ENCODE measurements at regions not wholly inside any gene's neighbourhood (a gene's known extent, or its start where the extent isn't known, plus 50 kb on each side); places are given as distances from the start of the nearest gene placed in this dataset.

DNA sequence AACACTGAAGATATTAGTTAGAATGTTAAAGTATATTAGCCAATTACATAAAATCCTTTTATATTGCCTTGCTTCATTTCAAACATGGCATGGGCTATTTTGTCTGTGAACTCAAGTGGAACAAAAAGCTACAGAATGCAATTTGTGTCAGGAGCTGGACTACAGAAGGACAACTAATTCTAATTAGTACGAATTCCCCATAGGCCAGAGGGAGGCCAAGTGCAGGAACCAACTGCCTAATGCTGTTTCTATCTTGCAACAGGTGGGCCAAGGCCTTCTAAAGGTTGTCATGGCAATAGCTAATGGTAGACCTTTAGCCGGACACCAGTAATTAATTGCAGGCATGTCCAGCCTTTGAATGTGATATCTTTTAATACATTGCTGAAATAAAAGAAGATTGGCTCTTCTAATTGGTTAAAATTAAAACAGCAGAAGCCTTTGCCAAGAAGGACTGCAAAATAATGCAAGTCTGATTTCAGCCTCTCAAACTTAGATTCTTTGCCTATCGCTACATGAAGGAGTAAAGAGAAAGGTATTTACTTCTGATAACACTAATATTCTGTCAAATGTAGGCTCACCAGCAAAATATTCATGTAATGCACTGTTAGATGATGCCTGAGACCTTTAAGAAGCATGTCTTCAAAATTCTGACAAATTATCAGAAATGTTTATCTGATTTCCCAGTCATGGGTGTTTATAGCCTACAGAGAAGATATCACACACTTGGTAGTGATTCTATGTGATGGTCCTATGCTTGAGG is 232.1 kb downstream of the LMO4 start:
- no peak for DNase-seq (ENCODE audit: low read depth)

DNA sequence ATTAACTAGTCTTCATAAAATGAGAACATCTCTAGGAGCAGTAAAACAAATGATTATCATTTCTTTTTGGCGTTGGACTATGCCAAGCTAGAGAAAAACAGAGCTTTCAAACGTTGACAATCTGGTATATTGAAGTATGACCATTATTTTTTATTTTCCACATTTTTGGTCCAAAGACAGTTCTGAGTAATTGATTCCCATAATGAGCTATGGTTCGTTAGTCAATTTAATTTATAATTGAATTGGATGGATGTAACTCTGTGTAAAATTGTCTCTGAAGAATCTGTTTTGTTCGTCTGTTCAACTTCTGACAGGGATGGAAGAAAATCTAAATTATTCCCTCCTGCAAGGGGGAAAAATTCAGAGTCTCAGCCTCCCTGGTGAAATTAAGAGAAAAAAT is 234.5 kb downstream of the LMO4 start:
- DNase-seq (ENCODE audit: low read depth), result no peak

DNA sequence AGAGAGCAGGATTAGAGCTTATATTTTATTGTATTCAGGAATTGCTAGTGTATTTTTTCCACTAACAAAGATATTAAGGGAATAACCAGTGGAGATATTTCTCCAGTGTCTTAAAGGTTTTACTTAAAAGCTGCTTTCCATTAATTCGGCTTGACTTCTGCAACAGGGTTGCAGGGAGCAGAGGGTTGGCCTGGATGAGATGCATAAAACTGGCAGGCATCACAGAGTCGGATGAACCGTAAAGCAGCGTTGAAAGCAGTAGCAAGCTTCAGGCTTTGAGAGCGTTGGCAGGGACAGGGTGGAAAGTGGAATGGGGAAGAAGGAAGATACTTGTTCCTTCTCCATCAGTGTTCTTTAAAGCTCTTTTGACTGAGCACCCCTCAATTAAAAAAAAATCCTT is 237.2 kb downstream of the LMO4 start:
- no peak for DNase-seq (ENCODE audit: low read depth)

DNA sequence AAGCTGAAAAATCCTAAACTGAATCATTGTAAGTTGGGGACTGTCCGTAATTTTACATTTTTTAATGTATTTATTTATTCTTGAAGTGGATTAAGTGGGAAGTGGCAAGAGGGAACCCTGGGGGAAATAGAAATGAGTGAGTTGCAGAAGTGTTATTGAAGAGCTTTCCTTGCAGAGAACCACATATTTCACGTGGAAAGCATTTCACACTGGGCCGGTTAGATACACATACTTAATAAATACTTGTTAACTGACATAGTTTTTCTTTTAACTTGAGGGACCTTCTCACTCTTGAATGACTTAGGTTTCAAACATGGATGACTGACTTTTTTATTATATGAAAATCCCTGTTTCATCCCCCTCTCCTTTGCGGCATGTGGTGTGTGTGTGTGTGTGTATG is 239.3 kb downstream of the LMO4 start:
- DNase-seq (ENCODE audit: low read depth), result no peak

DNA sequence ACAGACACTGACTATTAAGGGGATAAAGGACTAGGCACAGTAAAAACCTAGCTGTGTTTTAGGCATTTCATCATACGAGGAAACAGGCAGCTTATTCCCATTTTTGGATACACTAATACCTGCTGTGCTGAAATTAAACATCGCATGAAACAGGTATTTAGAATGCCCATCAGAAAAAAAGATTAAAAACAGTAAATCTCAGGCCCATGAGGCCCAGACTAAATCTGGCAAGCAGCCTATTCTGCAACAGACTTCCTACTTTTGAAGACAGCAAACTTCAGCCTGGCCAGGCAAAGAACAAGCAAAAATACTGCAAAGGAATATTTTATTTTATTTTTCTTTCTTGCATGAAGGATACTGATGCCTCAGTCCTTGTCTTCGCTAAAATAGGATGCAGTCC is 240.2 kb downstream of the LMO4 start:
- DNase-seq (ENCODE audit: low read depth), result no peak

DNA sequence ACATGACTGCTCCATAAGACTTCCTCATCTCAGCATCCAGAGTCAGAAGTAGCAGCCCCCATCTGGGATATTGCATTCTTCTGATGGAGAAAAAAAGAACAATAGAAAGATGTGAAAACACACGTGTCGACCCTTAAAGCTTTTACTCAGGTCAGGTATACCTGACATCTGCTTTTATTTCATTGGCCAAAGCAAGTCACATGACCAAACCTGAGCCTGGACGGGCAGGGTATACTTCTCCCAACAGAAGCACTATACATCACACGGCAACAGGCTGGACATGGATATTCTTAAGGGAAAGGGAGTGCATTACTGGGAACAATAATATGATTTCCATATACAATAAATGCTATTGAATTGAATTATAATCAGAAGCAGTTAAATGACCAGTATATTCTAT is 243.3 kb downstream of the LMO4 start:
- DNase-seq (ENCODE audit: low read depth), result no peak

DNA sequence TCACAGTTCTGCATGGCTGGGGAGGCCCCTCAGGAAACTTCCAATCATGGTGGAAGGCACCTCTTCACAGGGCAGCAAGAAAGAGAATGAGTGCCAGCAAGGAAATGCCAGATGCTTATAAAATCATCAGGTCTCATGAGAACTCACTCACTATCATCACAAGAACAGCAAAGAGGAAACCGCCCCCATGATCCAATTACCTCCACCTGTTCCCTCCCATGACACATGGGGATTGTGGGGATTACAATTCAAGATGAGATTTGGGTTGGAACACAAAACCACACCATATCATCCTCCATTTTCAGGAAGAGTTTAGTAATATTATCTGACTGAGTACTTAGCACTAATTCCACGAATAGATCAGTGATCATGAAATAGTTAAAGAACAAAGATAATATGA is 244.2 kb downstream of the LMO4 start:
- no peak for DNase-seq (ENCODE audit: low read depth)

DNA sequence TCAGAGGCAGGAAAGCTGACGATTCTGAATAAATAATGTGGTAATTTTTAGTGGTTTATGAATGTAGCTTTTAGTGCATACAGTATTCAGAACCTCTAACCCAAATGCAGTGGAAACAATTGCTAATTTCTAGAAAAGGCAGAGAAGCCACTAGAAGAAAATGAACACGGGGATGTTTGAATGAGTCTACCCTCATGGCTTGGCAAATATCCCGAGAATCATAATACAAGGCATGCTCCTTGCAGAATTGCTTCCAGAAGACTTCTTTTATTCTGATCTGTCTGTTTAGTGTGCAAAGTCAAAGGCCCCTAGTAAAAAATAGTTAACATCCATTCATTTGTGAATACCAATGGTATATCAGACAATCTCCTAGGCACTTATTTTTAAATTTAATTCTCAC is 246.8 kb downstream of the LMO4 start:
- no peak for DNase-seq (ENCODE audit: low read depth)

DNA sequence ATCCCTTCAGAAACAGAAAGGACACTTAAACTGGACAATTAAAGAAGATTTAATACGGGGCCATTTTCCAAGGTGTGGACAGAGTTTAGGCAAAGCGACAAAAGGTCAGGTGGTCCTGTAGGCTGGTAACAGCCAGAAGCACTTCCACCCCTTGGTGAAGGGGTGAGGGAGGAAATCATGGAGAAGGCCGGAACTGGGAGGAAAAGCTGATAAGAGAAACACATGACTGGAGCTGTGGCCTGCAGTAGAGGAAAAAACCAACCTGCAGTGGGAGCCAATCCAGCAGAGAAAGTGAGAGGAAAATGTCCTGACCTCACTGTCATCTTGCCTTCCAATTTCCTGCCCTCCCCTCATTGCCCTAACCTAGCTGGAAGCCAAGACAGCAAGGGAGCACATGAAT is 249.8 kb downstream of the LMO4 start:
- DNase-seq (ENCODE audit: low read depth), result no peak

DNA sequence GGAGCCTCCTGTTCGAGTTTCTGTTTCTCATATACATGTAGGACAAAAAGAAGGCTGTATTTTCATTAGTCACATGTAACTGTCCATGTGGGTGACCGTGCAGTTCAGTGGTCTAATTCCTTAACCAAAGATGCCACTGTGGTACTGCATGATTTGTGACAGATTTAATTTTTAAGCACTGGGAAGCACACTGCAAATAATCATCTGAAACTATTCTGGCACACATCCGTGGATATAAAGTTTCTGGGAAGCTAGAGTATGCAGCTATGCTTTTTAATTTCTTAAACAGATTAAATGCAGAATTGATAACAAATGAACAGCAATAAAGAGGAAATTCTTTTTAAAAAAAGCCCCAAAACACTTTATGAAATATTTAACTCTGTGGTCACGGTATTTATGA is 254.8 kb downstream of the LMO4 start:
- no peak for DNase-seq (ENCODE audit: low read depth)

DNA sequence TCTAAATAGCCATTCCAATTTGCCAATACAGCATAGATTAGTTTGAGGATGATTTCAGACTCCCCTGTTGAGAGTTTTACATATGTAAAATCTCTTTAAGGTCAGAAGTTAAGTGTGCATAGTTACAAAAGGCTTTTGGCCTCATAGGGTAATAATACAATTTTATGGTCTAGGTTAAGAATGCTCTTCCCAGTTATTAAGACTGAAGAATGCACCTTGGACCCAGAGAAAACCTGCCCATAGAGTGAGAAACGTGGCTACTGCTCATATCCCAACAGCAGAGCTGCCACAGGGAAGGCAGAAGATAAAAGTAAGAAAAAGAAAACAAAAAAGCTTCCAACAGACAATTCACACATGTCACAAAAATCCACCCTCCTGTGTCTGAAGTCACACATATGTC is 255.9 kb downstream of the LMO4 start:
- no peak for DNase-seq (ENCODE audit: low read depth)

DNA sequence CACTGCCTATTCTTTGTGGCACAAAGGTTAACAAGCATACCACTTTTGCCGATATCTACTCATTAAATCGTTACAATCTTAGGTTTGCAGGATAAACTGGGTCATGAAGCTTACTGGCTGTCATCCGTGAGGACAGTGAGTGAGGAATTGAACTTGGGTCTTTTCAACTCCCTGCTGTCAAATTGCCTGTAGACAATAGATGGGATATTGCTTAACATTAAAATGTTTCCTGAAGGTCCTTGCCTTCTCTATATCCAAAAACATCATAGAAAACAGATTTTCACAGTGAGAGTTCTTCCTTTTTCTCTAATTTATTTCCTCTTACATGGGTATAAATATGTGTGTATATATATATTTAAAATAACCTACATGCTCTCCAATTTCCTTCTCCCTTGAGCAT is 257.8 kb downstream of the LMO4 start:
- DNase-seq (ENCODE audit: low read depth), result no peak

DNA sequence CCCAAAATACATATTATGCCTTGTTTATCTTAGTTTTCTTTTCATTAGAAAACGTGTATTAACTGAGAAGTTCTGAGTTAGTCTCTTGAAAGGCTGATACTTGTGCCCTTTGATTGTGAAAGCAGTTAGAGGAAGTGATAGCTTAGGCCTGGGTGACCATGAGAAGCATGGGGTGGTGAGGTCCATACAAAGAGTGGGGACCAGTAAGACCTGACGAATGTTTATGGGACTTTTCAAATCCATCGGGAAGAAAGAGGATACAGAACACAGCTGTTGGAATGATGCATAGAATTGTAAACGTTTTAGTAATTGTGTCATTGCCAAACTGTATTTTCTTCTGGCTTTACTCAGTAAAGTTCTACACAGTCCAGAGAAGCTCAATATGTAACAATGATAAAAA is 259.8 kb downstream of the LMO4 start:
- DNase-seq (ENCODE audit: low read depth), result no peak

DNA sequence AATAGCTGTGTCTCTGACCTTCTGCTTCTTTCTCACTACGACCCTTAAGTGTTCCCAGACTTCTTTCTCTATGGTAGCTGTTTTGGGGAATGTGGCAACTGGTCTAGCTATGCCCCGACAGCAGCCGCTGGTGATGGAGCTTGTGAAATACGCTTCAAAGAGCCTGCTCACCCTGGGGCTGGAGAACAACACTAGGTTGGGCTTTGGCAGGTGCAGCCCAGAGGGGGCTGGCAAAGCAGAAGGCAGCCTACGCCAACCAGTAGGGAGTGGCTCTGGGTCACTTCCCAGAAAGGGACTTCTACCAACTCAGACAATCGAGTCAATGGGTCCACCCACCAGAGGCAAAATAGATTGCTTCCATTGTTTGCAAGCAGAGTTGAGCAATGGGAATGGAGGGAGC is 262.8 kb downstream of the LMO4 start:
- no peak for DNase-seq (ENCODE audit: low read depth)

DNA sequence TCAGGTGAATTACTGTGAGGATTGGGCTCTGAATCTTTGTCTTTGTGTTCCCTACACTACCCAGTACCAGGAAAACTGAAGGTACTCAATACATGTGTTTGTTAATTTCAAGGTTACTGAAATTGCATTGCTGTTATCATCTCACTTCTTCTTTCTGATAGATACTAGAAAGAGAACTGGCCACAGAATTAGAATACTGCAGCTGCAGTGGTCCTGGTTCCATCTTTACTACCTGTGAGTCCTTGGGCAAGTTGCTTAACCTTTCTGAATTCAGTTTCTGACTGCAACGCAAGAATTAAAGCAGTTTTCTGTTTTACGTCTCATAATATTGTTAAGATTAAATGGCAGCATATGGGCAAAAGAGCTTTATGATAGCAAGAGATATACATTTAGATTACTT is 263.5 kb downstream of the LMO4 start:
- DNase-seq (ENCODE audit: low read depth), result no peak

DNA sequence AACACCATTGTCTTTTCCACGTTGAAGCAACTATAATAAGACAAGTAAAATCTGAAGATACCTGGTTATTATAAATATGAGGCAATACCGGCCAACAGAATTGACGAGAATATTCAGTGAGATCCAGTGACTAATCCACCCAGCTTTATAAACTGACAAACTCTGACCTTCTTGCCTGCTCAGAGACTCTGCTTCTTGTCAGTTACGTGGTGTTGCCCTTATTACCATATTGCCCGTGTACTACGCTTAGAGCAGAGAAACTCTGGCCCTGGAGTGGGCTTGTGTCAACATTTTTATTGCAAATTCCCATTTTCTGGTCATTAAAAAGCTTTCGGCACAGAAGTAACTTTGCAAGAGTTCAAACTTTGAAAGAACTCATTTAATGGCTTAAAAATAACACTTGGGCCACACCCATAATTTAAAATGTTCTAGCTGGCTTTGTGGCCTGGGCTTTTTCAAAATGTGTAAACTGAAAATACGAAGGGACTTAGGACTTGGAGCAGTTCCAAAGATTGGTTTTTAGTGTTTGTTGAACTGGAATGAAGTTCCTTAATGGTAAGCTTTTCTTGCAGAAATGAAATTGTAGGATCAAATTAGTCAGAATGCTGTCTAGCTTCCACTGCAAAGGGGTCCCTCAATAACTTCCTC is 266.2 kb downstream of the LMO4 start:
- no peak for DNase-seq (ENCODE audit: low read depth)

DNA sequence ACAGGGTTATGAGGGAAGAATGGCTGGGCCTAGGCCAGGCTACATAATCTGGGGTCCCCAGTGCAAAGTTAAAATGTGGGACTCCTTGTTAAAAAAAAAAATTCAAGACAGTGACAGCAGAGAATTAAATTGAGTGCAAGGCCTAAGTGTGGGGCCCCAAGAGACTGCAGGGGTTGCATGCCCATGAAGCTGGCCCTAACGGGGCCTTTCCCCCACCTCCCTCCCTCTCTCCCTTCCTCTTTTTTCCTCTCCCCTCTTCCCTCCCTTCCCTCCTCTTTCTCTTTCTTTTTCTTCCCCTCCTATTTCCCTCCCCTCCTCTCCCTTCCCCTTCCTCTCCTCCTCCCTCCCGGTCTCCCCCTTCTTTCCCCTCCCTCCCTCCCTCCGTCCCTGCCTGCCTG is 266.7 kb downstream of the LMO4 start:
- DNase-seq (ENCODE audit: low read depth), result no peak

DNA sequence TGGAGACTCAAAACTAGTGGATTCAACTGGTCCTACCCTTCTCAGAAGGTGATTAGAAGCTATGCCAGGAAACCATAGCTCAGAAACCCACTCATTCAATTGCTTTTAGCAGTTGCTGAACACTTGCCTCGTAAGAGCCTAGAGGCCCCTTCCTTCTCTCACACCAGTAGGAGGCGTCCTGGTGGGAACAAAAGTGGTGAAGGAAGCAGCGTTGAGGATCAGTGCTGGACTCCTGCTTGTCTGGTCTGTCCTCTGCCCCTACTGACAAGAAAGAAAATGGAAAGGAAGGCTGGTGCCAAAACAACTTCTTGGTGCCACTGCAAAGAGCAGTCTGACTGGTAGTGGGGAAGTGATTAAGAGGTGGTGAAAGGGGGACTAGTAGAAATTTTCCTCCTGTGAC is 269.7 kb downstream of the LMO4 start:
- no peak for DNase-seq (ENCODE audit: low read depth)

DNA sequence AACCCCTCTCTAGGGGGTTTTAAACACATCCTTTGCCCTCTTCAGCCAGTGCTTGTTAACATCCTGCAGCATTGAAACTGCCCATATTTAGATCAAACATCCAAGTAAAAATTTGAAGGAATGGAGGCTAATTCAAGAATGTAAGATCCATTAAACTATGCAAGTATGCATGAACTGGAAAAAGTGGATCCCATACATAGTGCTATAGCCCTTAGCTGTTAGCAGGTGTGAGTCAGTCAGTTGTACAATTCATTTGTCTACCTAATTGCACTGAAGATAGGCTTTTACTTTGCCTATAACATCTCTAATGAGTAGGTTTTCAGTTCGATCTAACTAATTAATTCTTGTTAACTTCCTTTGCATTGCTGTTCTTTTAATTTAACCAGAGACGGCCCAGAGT is 270.9 kb downstream of the LMO4 start:
- no peak for DNase-seq (ENCODE audit: low read depth)

DNA sequence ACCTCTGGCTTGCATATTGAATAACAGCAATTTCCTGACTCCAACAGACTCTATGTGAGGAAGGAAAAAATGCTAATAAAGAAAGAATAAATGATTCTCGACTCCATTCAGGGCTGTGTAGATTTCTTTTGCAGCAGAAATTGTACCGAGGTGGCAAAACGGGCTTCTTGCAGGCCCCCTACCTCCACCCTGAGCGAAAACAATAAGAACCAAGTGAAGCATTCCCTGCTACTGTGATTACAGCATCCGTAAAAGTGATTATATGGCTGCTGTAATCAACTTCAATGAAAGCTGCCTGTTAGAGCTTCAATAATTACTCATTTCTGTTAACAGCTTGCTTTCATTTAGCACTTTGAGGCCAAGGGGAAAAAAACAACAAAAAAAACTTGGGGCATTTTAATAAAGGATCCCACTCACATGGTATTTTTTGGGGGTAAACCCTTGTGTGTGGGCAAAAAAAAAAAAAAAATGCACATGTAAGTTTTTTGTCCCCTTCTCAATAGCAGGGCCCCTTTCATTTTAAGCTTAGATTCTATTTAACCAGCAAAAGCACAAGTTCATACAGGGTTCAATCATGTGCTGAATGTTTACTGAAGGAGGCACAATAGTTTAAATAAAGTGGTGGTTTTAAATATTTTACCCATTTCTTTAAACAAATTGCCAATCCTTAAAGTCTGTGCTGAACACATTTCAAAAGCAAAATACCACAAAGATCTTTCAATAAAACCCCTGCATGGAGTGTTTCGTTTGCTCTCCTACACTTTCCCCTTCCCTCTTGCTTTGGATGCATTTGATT is 271.6 kb downstream of the LMO4 start:
- no peak for DNase-seq (ENCODE audit: low read depth)

DNA sequence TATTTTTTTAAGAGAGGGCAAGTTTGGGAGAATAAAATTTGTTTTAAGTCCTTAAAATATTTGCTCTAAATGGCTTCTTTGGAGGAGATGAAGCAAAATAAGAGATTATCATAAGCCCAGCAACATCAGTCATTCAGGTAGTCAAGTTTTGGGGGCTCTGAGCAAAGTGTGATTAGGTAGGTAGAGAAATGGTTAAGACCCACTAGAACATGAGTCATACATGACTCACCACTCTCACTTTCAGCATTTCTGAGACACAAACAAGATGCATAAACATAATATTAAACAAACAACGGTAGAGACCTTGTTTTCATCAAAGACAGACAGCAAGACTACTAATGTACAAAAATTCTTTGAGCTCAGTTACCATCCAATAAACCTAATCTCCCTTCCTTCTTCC is 272.2 kb downstream of the LMO4 start:
- DNase-seq (ENCODE audit: low read depth), result no peak

DNA sequence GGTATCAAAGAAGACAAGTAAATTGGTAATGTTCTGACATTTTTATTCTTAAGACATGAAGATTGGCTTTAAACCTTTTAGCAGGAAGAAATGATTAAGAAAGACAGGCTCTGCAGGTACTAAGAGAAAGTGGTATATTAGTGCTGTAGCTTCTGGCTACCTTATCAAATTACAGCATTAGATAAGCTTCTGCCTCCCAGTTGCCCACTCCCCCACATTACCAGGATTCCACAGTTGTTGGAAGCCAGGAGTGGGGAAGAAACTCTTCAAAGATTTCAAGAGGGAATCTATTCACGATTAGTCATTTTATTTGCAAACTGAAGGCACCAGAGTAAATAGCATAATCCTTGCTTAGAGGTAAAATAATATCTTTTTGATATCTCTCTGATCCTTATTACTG is 274.9 kb downstream of the LMO4 start:
- DNase-seq (ENCODE audit: low read depth), result no peak

DNA sequence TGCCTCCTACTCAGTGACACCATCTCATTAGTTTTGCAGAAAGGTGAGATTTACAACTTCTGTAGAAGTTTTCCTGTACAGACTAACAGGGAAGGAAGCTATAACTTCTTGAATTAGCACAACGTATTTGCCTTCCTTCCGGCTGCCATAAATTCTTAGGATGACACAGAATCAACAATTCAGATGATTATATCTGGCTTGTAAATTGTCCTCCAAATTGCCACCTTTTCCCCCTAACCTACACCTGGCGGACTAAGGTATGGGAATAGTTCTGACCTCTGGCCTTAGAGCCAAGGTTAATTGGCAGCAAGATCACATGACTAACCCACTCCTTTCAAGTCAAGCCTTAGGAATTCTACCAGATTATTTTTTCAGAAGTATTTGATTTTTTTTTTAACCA is 284.3 kb downstream of the LMO4 start:
- no peak for DNase-seq (ENCODE audit: low read depth)
